GM12872 (cell line): ENCODE measurements at regions not wholly inside any gene's neighbourhood (a gene's known extent, or its start where the extent isn't known, plus 50 kb on each side); places are given as distances from the start of the nearest gene placed in this dataset.

Experiments used
- TF ChIP-seq, protein P1 (sequence below): IDR thresholded peaks from 3 replicates; pipeline ENCODE4 v1.5.1; 2011; ENCODE audit warnings: low read depth, mild to moderate bottlenecking, low read length, moderate library complexity; ENCODE audit not compliant: insufficient read depth

DNA sequence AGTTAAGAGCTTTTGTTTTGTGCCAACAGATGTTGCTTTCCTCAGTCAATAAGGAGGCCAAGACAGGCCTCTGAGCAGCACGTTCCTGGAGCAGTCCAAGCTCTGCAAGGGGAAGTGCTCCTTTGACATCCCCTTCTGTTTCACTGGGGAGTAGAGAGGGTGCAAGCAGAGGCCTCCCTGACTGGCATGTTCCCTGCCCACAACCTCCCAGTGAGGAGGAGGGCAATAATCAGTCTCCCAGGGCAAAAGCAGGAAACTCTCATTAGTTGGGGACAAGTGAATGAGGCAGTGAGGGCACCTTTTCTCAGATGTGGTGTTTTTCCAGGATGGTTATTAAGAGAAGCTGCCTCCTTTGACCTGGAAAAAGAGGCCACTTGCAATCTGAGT lies 79.5 kb upstream of the ZBED5 start:
- TF ChIP-seq, protein P1, sequence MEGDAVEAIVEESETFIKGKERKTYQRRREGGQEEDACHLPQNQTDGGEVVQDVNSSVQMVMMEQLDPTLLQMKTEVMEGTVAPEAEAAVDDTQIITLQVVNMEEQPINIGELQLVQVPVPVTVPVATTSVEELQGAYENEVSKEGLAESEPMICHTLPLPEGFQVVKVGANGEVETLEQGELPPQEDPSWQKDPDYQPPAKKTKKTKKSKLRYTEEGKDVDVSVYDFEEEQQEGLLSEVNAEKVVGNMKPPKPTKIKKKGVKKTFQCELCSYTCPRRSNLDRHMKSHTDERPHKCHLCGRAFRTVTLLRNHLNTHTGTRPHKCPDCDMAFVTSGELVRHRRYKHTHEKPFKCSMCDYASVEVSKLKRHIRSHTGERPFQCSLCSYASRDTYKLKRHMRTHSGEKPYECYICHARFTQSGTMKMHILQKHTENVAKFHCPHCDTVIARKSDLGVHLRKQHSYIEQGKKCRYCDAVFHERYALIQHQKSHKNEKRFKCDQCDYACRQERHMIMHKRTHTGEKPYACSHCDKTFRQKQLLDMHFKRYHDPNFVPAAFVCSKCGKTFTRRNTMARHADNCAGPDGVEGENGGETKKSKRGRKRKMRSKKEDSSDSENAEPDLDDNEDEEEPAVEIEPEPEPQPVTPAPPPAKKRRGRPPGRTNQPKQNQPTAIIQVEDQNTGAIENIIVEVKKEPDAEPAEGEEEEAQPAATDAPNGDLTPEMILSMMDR: no peak

DNA sequence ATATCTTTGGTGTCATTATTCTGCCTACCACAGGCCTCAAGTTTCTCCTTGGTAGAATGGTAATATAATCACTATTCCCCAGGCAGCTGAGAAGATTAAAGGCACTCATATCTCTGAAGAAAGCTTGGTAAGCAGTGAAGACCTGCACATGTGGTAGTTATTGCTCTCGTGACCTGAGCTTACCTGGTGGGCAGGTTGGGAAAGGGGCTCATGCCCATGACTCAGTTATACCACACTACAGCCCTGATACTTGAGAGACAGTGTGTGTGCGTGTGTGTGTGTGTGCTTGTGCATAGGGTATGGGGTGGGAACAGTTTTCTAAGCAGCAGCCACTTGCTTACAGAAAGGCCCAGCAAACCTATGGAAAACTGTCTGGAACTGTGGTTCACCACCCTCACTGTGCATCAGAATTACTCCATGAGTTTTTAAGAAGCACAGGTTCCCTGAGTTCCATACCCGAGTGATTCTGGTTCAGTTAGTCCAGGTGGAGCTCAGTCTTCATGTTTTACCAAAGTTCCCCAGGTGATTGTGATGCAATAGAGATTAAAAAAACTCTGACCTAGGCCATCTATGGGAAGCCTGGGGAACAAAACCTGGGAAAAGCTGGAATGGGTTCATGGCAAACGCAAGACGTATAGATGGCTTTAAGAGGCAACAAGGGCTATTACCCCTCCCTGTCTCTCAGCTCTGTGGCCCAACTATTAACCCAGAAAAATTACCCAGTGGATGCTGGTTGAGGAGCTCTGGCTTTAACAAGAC lies 79.0 kb upstream of the ZBED5 start:
- TF ChIP-seq, protein P1: no peak

DNA sequence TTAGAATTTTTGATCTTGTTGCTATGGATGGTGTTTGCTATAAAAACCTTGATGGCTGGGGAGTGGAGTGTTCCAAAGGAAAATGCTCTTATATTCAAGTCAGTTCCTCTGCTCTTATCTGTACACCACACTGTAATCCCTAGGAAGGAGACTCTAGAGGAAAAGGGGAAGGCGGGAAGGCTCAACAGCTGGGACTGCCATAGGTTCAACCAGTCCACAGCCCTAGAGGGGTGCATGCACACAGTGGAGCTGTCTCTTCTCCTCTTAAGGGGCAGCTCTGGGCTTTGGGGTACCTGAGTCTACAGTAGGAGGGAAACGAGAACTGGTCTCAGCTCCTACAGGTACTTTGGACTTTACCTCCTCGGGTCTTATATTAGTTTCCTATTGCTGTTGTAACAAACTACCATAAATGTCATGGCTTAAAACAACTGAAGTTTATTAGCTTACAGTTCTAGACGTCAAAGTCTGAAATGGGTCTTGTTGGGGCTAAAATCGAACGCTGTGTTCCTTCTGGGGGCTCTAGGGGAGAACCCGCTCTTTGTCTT lies 77.2 kb upstream of the ZBED5 start:
- TF ChIP-seq, protein P1: no peak

DNA sequence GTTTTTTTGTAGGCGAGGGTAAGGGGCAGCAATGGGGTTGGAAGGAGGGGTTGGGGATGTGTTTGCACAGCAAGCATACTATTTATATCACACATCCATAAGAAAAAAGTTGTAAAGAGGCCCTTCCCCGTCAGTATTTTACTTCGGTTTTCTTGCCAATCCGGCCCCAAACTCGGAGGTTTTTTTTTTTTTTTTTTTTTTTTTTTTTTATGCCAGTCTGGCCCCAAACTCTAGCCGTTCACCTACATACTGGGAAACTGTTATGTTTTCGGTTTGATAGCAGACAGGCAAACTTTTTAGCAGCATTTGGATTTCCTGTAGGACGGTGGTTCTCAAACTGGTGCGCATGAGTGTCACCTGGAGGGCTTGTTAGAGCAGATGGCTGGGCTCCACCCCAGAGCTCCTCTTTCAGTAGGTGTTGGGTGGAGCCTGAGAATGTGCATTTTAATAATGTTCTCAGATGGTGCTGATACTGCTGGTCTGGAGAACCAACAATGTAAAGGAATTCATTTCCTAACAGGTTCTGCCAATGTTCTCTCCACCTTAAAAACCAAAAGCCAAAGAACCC lies 76.5 kb upstream of the ZBED5 start:
- TF ChIP-seq, protein P1: 0 out of 3 replicates have a peak, but pooled peaks have one; percentile 4

DNA sequence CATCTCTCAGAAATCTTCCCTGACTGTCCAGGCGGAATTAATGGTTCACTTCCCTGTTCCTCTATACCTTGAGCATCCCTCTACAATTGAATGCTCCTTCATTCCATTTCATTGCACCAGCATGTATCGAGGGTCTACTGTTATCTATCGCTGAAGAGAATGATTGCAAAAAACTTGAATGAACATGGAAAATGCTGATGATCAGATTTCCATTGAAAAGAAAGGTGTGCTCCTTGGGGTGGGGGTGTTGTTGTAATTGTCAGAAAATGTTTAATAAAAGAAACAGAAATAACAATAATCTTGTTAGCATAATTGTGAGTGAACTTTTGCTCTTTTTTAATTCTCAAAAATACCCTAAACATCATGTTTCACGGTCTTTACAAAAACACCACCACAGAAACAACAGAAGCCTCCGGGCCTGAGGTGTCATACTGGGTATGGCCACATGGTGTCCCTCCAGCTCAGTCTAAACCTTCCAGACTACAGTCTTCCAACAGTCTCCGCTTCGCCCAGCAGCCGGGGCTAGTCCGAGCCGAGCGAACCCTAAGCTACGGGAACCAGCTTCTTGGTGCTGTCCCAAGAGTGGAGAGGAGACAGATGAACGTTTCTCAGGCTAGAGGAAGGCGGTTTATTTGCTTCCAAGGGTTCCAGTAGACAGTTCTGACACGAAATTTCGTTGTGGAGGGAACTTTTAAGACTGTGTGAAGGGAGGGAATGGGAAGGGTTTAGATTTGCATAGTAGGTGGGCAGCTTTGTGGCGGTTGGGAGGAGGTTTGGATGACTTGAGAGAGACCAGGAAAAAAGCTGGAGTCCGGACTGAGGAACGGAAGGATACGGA lies 75.8 kb upstream of the ZBED5 start:
- TF ChIP-seq, protein P1: peak; percentile 93

DNA sequence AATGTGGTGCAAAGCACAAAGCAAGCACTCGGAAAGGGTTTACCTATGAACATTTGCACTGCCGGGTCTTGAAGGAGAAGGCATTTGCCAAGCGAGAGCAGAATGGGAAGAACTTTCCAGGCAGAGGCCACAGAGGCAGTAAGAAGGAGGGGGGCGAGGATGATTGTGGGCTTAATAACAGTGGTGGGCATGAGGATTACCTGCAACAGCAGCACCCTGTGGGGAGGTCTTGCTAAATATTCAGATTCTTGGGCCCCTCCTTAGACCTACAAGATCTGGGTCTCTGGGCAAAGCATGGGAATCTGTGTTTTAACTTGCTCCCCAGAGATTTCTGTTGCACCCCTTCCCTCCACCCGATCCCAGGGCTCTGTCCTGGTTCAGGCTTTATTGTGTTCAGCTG lies 75.1 kb upstream of the ZBED5 start:
- TF ChIP-seq, protein P1: no peak

DNA sequence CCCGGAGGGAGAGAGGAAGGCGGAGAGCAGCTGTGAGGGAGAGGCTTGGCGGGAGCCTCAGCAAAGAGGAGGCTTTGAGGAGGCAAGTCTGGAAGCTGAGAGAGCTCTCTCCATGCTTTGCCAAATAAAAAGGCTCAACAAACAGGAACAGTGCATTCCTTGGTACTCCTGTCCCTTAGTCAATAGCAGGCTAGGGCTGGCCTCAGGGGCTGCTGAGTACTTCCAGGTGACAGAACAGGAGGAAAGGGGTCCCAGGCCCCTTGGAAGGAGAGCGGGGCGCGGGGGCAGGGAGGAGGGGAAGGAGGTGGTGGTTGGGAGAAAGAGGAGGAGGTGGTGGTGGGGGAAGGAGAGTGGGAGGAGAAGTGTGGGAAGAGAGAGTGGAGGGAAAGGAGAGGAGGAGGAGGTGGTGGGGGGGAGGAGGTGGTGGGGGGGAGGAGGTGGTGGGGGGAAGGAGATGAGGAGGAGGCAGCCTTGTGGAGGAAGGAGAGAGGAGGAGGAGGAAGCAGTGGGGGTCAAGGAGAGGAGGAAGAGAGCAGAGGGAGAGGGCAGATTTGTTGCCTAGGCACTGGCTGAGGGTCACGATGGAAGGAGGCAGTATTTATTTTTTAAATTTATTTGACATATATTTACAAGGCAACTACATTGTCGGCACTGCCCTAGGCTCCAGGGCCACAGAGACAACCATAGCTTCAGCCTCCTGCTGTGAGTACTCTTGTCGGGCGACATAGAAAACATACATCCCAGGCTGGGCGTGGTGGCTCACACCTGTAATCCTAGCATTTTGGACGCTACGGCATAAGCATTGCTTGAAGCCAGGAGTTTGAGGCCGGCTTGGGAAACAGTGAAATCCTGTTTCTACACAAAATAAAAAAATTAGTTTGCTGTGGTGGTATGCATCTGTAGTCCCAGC lies 74.2 kb upstream of the ZBED5 start:
- TF ChIP-seq, protein P1: no peak
